HG02588 (cell line): ENCODE measurements at regions not wholly inside any gene's neighbourhood (a gene's known extent, or its start where the extent isn't known, plus 50 kb on each side); places are given as distances from the start of the nearest gene placed in this dataset.

ENCODE experiments used
- ATAC-seq: cut with Tn5 transposase; IDR thresholded peaks from one replicate; pipeline ENCODE4 v1.9.1; 2021; ENCODE audit warnings: mild to moderate bottlenecking, moderate library complexity; ENCODE audit not compliant: unreplicated experiment

- no peak for ATAC-seq
Observed at GRCh38 chr12:40551466-40551865, 140.8 kb upstream of the CNTN1 start.

GRCh38 chr12:40552868-40553267 is 139.4 kb upstream of the CNTN1 start:
- no peak for ATAC-seq

GRCh38 chr12:40557980-40558379 is 134.3 kb upstream of the CNTN1 start:
- ATAC-seq = no peak

GRCh38 chr12:40559865-40560264 is 132.4 kb upstream of the CNTN1 start:
- peak; percentile 54 for ATAC-seq

GRCh38 chr12:40560848-40561247 is 131.4 kb upstream of the CNTN1 start:
- ATAC-seq = peak; percentile 37

- peak; percentile 51 for ATAC-seq
Observed at GRCh38 chr12:40561395-40561966, 130.8 kb upstream of the CNTN1 start.

- ATAC-seq = no peak
Observed at GRCh38 chr12:40565029-40565633, 127.1 kb upstream of the CNTN1 start.

- ATAC-seq = no peak
Observed at GRCh38 chr12:40566271-40566670, 126.0 kb upstream of the CNTN1 start.

- ATAC-seq = no peak
Observed at GRCh38 chr12:40569626-40570179, 122.5 kb upstream of the CNTN1 start.

- no peak for ATAC-seq
Observed at GRCh38 chr12:40573024-40573423, 119.2 kb upstream of the CNTN1 start.

- ATAC-seq = no peak
Observed at GRCh38 chr12:40575987-40576386, 116.3 kb upstream of the CNTN1 start.

- no peak for ATAC-seq
Observed at GRCh38 chr12:40577834-40578233, 114.4 kb upstream of the CNTN1 start.

GRCh38 chr12:40579687-40580086 is 112.6 kb upstream of the CNTN1 start:
- ATAC-seq = no peak

- no peak for ATAC-seq
Observed at GRCh38 chr12:40580346-40580745, 111.9 kb upstream of the CNTN1 start.

- no peak for ATAC-seq
Observed at GRCh38 chr12:40581889-40582288, 110.3 kb upstream of the CNTN1 start.

GRCh38 chr12:40583743-40584142 is 108.5 kb upstream of the CNTN1 start:
- no peak for ATAC-seq

GRCh38 chr12:40584763-40585162 is 107.5 kb upstream of the CNTN1 start:
- no peak for ATAC-seq

GRCh38 chr12:40586823-40587222 is 105.4 kb upstream of the CNTN1 start:
- ATAC-seq = no peak

GRCh38 chr12:40587421-40587820 is 104.8 kb upstream of the CNTN1 start:
- ATAC-seq = no peak

GRCh38 chr12:40587970-40588369 is 104.3 kb upstream of the CNTN1 start:
- no peak for ATAC-seq

- no peak for ATAC-seq
Observed at GRCh38 chr12:40597133-40597532, 95.1 kb upstream of the CNTN1 start.

- no peak for ATAC-seq
Observed at GRCh38 chr12:40598073-40598472, 94.2 kb upstream of the CNTN1 start.

GRCh38 chr12:40602562-40602961 is 89.7 kb upstream of the CNTN1 start:
- ATAC-seq = no peak
